ENCODE measurements at regions not wholly inside any gene's neighbourhood (a gene's known extent, or its start where the extent isn't known, plus 50 kb on each side); places are given as distances from the start of the nearest gene placed in this dataset.

DNA sequence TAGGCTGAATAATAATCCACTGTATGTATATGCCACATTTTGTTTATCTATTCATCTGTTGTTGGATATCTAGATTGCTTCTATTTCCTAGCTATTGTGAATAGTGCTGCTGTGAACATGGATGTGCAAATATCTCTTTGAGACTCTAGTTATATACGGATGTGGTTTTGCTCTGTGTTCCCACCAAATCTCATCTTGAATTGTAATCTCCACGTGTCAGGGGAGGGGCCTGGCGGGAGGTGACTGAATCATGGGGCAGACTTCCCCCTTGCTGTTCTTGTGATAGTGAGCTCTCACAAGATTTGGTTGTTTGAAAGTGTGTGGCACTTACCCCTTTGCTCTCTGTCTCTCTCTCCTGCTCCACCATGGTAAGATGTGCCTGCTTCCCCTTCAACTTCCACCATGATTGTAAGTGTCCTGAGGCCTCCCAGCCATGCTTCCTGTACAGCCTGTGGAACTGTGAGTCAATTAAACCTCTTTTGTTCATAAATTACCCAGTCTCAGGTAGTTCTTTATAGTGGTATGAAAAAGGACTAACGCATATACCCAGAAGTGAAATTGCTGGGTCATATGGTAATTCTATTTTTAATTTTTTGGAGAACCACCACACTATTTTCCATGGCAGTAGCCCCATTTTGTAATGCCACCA is 86.1 kb upstream of the UPP2 start:
- DNase-seq: no peak
- in situ Hi-C loops (cut with HindIII; ENCODE audit: low pct_ligation_motif_present, low pct_unique_long_range_greater_than_20kb, low sequenced_read_pairs): no loop called here

- in situ Hi-C loops (cut with HindIII; ENCODE audit: low pct_ligation_motif_present, low pct_unique_long_range_greater_than_20kb, low sequenced_read_pairs): no loop called here
- DNase-seq: no peak
Measured at GRCh38 chr2:158013891-158014290, 87.8 kb upstream of the UPP2 start.

DNA sequence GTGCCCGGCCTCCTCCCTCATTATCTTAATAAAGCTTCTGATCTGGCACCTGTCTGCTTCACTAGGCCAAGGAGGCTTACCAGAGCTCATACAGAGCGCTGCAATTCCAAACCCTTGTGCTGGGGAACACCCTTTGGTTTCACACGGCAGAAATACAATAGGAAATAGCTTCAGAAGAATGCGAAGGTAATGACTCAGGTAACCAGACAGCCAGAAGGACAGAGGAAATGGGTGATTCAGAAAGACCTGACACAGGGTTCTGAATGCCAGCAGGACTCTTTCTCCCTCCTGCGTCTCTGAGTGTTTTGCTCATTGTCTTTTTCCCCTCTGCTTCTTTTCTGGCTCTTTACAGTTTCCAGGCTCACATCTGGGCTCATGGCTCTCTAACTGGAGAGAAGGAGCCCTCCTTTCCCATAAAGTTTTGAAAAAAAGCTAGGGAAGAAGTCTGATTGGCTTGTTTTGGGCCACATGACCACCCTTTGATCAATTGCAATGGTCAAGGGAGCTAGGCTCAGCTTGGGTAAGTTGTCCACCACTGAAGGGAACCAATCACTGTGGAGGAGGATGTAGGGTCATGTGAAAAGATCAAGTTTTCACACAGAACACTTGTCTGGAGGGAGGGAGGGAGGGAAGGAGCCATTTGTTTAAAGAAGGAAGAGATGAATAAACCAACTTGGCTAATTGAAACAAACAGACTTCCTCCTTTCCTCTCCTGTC is 90.5 kb upstream of the UPP2 start:
- no peak for DNase-seq
- in situ Hi-C loops (cut with HindIII; ENCODE audit: low pct_ligation_motif_present, low pct_unique_long_range_greater_than_20kb, low sequenced_read_pairs): no loop called here

DNA sequence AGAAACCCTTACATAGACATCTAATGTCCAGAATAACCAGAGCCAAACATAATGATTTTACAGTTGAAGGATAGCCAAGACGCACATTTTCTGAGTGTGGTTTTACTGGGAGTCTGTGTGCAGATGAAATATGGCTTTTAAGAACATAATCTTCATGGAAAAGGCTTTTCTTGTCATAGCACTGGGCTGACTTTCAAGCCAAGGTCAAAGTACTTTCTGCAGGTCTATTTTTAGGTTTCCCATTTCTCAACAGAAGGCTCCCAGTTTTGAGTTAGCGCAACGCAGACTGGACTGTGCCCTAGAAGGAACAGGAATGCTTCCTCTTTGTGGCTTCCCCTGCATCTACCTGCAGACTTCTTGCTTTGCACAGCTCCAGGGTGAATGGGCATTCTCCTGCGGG is 92.3 kb upstream of the UPP2 start:
- in situ Hi-C loops (cut with HindIII; ENCODE audit: low pct_ligation_motif_present, low pct_unique_long_range_greater_than_20kb, low sequenced_read_pairs): no loop called here
- no peak for DNase-seq

GRCh38 chr2:158006961-158007719 is 94.5 kb upstream of the UPP2 start:
- no peak for DNase-seq
- in situ Hi-C loops (cut with HindIII; ENCODE audit: low pct_ligation_motif_present, low pct_unique_long_range_greater_than_20kb, low sequenced_read_pairs): no loop called here

DNA sequence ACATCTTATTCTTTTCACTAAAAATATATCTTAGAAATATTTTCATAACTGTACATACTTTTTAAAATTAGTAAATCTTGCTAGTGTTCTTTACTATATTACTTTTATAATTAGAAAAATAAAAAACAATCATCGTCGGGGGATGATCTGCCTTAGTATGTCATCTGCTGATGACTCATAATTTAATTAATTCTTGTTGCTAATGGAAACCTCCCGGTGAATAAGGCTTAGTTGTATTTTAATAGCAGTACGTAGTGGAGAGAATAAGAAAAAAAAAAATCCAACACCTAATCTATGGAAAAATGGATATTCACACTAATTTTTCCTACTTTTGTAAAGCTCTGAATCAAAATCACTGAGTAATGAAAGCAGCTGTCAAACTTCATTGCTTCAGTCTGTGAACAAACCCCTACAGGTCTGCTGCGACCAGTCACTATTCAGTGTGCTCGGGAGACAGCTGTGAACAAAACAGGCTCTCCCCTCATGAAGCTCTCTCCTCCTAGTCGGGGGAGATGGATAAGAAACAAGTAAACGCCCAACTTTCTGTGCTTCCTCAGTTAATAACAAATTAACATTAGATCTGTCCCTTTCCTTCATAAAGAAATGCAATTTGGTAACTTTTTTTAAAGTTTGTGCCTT is 97.4 kb upstream of the UPP2 start:
- DNase-seq: no peak
- in situ Hi-C loops (cut with HindIII; ENCODE audit: low pct_ligation_motif_present, low pct_unique_long_range_greater_than_20kb, low sequenced_read_pairs): no loop called here

- DNase-seq: no peak
- in situ Hi-C loops (cut with HindIII; ENCODE audit: low pct_ligation_motif_present, low pct_unique_long_range_greater_than_20kb, low sequenced_read_pairs): no loop called here
Measured at GRCh38 chr2:158002079-158002478, 99.6 kb upstream of the UPP2 start.

GRCh38 chr2:157996799-157997198 is 104.9 kb upstream of the UPP2 start:
- in situ Hi-C loops (cut with HindIII; ENCODE audit: low pct_ligation_motif_present, low pct_unique_long_range_greater_than_20kb, low sequenced_read_pairs): no loop called here
- DNase-seq: no peak

- in situ Hi-C loops (cut with HindIII; ENCODE audit: low pct_ligation_motif_present, low pct_unique_long_range_greater_than_20kb, low sequenced_read_pairs): no loop called here
- no peak for DNase-seq
Measured at GRCh38 chr2:157995117-157995516, 106.6 kb upstream of the UPP2 start.

DNA sequence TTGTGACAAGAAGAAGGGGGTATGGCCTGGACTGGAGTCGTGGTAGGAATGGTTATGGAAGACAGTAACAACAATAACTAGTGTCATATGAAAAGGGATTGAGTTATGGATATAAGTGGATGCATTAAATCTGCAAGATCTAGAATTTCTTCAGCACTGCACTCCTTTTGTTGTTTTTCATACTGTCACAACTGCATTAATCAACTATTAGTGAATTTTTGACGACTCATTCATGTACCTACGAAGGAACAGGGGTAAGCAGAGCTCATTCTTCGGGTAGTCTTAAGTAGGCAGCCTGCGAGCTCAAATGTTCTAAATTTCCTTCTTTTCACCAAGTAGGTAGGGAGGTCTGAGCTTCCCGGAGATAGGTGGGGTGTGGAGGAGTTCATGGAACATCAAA is 109.7 kb upstream of the UPP2 start:
- in situ Hi-C loops (cut with HindIII; ENCODE audit: low pct_ligation_motif_present, low pct_unique_long_range_greater_than_20kb, low sequenced_read_pairs): no loop called here
- no peak for DNase-seq

- in situ Hi-C loops (cut with HindIII; ENCODE audit: low pct_ligation_motif_present, low pct_unique_long_range_greater_than_20kb, low sequenced_read_pairs): no loop called here
- no peak for DNase-seq
Measured at GRCh38 chr2:157990173-157990572, 111.5 kb upstream of the UPP2 start.

GRCh38 chr2:157989227-157989626 is 112.4 kb upstream of the UPP2 start:
- no peak for DNase-seq
- in situ Hi-C loops (cut with HindIII; ENCODE audit: low pct_ligation_motif_present, low pct_unique_long_range_greater_than_20kb, low sequenced_read_pairs): no loop called here

GRCh38 chr2:157986761-157987160 is 110.6 kb upstream of the ACVR1 start:
- DNase-seq: no peak
- in situ Hi-C loops (cut with HindIII; ENCODE audit: low pct_ligation_motif_present, low pct_unique_long_range_greater_than_20kb, low sequenced_read_pairs): no loop called here

DNA sequence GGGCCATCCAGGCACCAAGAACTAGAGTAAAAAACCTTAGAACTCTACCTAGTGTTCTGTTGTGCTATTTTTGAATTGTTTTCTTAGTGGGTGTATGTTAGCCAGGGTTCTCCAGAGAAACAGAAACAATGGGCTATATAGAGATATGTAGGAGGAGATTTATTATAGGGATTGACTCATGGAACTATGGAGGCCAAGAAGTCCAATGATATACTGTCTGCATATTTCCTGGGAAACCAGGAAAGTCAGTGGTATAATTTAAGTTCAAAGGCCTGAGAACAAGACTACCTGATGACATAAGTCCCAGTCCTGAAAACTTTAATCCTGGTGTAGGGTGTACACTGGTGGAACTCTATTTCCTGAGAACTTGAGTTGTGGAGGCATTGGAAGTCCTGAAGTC is 108.7 kb upstream of the ACVR1 start:
- in situ Hi-C loops (cut with HindIII; ENCODE audit: low pct_ligation_motif_present, low pct_unique_long_range_greater_than_20kb, low sequenced_read_pairs): no loop called here
- DNase-seq: no peak

DNA sequence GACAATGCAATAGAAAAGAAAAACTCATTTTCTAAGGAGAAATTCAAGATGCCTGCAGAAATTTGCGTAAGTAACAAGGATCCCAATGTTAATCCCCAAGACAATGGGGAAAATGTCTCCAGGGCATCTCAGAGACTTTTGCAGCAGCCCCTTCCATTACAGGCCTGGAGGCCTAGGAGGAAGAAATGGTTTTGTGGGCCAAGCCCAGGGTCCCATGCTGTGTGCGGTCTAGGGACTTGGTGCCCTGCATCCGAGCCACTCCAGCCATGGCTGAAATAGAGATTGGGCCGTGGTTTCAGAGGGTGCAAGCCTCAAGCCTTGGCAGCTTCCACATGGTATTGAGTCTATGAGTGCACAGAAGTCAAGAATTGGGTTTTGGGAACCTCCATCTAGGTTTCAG is 103.9 kb upstream of the ACVR1 start:
- in situ Hi-C loops (cut with HindIII; ENCODE audit: low pct_ligation_motif_present, low pct_unique_long_range_greater_than_20kb, low sequenced_read_pairs): no loop called here
- no peak for DNase-seq

DNA sequence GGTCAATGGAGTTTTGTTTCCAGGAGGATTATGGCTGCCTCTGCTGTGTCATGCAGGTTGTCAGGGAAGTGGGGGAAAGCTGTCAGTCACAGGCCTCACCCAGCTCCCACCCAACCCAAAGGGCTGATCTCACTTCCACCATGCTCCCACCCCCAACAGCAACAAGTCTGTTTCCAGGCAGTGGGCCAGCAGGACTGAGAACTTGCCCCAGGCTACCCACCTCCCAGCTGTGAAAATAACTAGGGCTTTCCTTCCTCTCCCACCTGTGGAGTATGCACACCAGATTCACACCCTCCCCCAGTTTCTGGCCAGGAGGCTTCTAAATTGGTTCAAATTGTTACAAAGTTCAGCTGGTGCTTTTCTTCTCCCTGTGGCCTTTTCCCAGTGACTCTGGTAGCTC is 95.6 kb upstream of the ACVR1 start:
- no peak for DNase-seq
- in situ Hi-C loops (cut with HindIII; ENCODE audit: low pct_ligation_motif_present, low pct_unique_long_range_greater_than_20kb, low sequenced_read_pairs): no loop called here

DNA sequence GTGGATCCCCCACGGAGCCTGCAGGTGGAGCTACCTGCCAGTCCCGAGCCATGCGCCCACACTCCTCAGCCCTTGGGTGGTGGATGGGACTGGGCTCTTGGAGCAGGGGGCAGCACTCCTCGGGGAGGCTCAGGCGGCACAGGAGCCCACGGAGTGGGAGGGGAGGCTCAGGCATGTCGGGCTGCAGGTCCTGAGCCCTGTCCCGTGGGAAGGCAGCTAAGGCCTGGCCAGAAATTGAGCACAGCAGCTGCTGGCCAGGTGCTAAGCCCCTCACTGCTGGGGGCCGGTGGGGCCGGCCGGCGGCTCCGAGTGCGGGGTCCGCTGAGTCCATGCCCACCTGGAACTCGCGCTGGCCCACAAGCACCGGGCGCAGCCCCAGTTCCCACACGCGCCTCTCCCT is 91.7 kb upstream of the ACVR1 start:
- DNase-seq: no peak

GRCh38 chr2:157959249-157959648 is 83.1 kb upstream of the ACVR1 start:
- no peak for DNase-seq
- in situ Hi-C loops (cut with HindIII; ENCODE audit: low pct_ligation_motif_present, low pct_unique_long_range_greater_than_20kb, low sequenced_read_pairs): no loop called here

More for the DNA sequence above, 91.7 kb upstream of the ACVR1 start:
- in situ Hi-C loops (cut with HindIII; ENCODE audit: low pct_ligation_motif_present, low pct_unique_long_range_greater_than_20kb, low sequenced_read_pairs): no loop called here

DNA sequence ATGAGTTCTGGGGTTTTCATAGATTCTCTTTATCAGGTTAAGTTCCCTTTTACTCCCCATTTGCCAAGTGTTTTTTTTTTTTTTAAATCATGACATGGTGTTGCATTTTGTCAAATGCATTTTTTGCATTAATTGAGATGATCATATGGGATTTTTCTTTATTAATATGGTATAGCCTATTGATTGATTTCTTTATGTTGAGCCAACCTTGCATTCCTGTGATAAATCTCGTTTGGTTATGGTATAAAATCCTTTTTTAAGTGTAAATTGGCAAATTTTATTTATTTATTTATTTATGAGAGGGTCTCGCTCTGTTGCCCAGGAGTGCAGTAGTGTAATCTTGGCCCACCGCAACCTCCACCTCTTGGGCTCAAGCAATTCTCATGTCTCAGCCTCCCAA is 81.5 kb upstream of the ACVR1 start:
- no peak for DNase-seq
- in situ Hi-C loops (cut with HindIII; ENCODE audit: low pct_ligation_motif_present, low pct_unique_long_range_greater_than_20kb, low sequenced_read_pairs): no loop called here

Data from ACHN (cell line).